NCI-H524 treated with DMSO at 0.1 percent for 48 hours (cell line): ENCODE measurements at regions not wholly inside any gene's neighbourhood (a gene's known extent, or its start where the extent isn't known, plus 50 kb on each side); places are given as distances from the start of the nearest gene placed in this dataset.
"Not testable (repeated sequence)": the region's sequence is repeated elsewhere in the genome, so short reads cannot be mapped to it uniquely, and the experiment has no call there.

Experiments
- DNase-seq: peaks from one replicate; lab custom pipeline; 2025; lab: John Stamatoyannopoulos, UW

GRCh38 chr6:84635081-84635761 is 129.2 kb downstream of the TBX18 start:
- DNase-seq: no peak

DNA sequence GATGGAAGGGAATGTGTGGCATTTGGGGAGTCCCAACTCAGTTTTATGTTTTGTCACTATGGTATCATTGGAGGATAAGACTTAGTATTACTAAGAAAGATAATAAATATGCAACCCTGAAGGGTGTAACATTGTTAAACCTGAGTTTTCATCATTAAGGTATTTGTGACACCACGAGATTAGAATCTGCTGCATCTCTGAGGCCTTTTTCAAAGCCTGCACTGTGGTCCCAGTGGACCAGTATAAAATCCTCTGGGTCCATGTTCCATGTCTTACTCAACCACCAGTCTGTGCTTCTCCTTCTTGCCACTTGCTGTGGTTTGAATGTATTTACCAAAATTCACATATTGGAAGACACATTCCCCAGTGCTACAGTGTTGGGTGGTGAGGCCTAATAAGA is 130.6 kb downstream of the TBX18 start:
- DNase-seq: no peak

DNA sequence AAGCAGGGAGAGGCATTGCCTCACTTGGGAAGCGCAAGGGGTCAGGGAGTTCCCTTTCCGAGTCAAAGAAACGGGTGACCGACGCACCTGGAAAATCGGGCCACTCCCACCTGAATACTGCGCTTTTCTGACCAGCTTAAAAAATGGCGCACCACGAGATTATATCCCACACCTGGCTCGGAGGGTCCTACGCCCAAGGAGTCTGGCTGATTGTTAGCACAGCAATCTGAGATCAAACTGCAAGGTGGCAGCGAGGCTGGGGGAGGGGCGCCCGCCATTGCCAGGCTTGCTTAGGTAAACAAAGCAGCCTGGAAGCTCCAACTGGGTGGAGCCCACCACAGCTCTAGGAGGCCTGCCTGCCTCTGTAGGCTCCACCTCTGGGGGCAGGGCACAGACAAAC is 137.9 kb downstream of the TBX18 start:
- not testable (repeated sequence) for DNase-seq

GRCh38 chr6:84625506-84625905 is 138.9 kb downstream of the TBX18 start:
- no peak for DNase-seq

- DNase-seq: no peak
Measured at GRCh38 chr6:84623956-84624680, 140.3 kb downstream of the TBX18 start.

DNA sequence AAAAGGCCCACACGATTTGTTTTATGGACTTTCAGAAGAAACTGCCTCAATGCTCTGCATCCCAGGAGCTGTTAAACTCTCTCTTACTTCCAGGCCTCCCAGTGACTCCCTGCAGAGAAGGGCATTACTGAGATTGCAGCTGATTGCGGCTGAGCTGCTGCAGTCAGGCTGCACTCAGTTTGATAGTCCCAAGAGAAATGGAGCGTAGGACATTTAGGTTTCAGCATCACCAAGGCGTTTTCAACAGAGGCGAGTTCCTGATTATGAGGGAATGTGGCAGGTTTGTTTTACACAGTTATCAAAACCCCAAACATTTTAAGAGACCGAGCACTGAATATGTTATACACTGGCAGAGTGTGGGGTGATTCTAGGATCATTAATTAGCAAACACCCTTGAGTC is 145.6 kb downstream of the TBX18 start:
- no peak for DNase-seq

GRCh38 chr6:84618046-84618752 is 146.2 kb downstream of the TBX18 start:
- no peak for DNase-seq

- no peak for DNase-seq
Measured at GRCh38 chr6:84615987-84616386, 148.4 kb downstream of the TBX18 start.

DNA sequence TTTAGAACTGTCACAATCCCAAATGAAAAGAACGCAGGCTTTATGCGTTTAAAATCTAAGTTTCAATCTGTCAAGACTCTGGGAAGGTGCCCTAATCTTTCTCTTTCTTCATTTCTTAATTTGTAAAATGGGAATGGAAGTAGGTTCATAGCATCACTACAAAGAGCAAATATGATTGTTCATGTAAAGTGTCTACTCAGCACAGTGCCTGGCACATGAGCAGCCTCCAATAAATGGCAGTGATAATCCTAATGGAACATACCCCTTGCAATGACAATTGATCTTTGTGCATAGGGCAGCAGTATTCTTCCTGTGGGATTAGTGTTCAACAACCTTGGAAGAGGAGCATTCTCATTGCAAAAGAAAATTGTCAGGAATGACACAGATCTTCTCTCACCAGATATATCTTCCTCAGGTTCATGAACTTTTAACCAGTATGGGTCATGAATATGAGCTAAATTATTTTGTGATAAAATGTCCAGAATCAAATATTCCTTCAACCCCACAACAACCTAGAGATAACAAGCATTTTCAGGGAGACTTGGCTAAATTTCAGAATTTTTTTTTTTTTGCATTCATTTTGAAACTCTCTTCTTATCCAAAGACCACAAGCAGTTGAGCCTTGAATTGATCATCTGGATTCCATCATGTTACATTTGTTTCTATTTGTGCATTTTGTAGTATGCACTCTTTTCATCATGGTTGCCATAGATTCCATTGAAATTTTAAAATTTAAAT is 149.1 kb downstream of the TBX18 start:
- DNase-seq: no peak

GRCh38 chr6:84606860-84607259 is 157.5 kb downstream of the TBX18 start:
- no peak for DNase-seq

GRCh38 chr6:84605298-84605697 is 159.1 kb downstream of the TBX18 start:
- no peak for DNase-seq

- DNase-seq: no peak
Measured at GRCh38 chr6:84601366-84601765, 163.0 kb downstream of the TBX18 start.

GRCh38 chr6:84599991-84600390 is 164.4 kb downstream of the TBX18 start:
- no peak for DNase-seq

GRCh38 chr6:84597238-84597875 is 167.0 kb downstream of the TBX18 start:
- DNase-seq: no peak

- DNase-seq: no peak
Measured at GRCh38 chr6:84596488-84596887, 167.9 kb downstream of the TBX18 start.

DNA sequence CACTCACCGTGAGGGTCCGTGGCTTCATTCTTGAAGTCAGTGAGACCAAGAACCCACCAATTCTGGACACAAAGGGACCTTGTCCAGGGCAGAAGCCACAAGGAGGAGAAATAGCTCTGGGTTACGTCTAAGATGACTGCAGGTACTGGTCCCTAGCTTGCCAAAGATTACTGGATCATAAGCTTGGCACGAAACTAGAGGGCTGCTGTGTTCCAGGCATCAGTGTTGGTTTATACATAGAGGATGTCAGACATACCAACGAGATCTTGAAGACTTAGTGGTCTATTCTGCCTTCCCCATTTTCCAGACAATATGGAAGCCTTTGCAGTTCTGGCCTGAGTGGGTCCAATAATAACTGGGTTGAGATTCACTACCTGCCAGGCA is 175.7 kb downstream of the TBX18 start:
- DNase-seq: no peak

GRCh38 chr6:84587994-84588696 is 176.3 kb downstream of the TBX18 start:
- DNase-seq: not testable (repeated sequence)

GRCh38 chr6:84587202-84587940 is 177.0 kb downstream of the TBX18 start:
- DNase-seq: not testable (repeated sequence)

GRCh38 chr6:84583784-84584183 is 180.6 kb downstream of the TBX18 start:
- no peak for DNase-seq

- no peak for DNase-seq
Measured at GRCh38 chr6:84582997-84583396, 181.4 kb downstream of the TBX18 start.
